ENCODE measurements at regions not wholly inside any gene's neighbourhood (a gene's known extent, or its start where the extent isn't known, plus 50 kb on each side); places are given as distances from the start of the nearest gene placed in this dataset.

GRCh38 chr19:30116530-30116929 is 174.5 kb downstream of the URI1 start:
- TF ChIP-seq, protein P1, sequence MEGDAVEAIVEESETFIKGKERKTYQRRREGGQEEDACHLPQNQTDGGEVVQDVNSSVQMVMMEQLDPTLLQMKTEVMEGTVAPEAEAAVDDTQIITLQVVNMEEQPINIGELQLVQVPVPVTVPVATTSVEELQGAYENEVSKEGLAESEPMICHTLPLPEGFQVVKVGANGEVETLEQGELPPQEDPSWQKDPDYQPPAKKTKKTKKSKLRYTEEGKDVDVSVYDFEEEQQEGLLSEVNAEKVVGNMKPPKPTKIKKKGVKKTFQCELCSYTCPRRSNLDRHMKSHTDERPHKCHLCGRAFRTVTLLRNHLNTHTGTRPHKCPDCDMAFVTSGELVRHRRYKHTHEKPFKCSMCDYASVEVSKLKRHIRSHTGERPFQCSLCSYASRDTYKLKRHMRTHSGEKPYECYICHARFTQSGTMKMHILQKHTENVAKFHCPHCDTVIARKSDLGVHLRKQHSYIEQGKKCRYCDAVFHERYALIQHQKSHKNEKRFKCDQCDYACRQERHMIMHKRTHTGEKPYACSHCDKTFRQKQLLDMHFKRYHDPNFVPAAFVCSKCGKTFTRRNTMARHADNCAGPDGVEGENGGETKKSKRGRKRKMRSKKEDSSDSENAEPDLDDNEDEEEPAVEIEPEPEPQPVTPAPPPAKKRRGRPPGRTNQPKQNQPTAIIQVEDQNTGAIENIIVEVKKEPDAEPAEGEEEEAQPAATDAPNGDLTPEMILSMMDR (conservative IDR thresholded peaks at IDR 0.05; ENCODE audit: low read depth, low read length): no peak
- TF ChIP-seq EZH2 (IDR thresholded peaks at IDR 0.05; ENCODE audit: borderline replicate concordance, low read depth, low read length, poor library complexity, severe bottlenecking): no peak
- Histone ChIP-seq H3K4me3 (ENCODE audit: low read depth, low read length, poor library complexity, severe bottlenecking) (no peak overlapping the region), H3K36me3 (ENCODE audit: insufficient read depth, low read length, poor library complexity, severe bottlenecking) (no peaks in the 10 kb centered on the region), H3K4me1 (ENCODE audit: insufficient read depth, low read length, poor library complexity, severe bottlenecking) (peaks cover 4% of the 10 kb centered on the region), H3K27me3 (replicated peaks; ENCODE audit: insufficient read depth, low read depth, low read length, poor library complexity) (no peaks in the 10 kb centered on the region), H3K27ac (ENCODE audit: low read depth, low read length, poor library complexity, severe bottlenecking) (no peak overlapping the region), H3K9me3 (ENCODE audit: low read depth, low read length, poor library complexity, severe bottlenecking) (no peaks in the 10 kb centered on the region)
- BruUV-seq (replicated peaks): no TSS peak
- DNase-seq (ENCODE audit: low spot score): no peak
- CTCF ChIA-PET: no interaction called here
- intact Hi-C loops (cut with micrococcal nuclease; ENCODE audit: unreplicated experiment): no loop called here
- POLR2A ChIA-PET (ENCODE audit: low non-redundant PET): no interaction called here

- Histone ChIP-seq H3K4me1 (ENCODE audit: insufficient read depth, low read length, poor library complexity, severe bottlenecking) (no peaks in the 10 kb centered on the region), H3K9me3 (ENCODE audit: low read depth, low read length, poor library complexity, severe bottlenecking) (no peaks in the 10 kb centered on the region), H3K4me3 (ENCODE audit: low read depth, low read length, poor library complexity, severe bottlenecking) (no peak overlapping the region), H3K36me3 (ENCODE audit: insufficient read depth, low read length, poor library complexity, severe bottlenecking) (no peaks in the 10 kb centered on the region), H3K27ac (ENCODE audit: low read depth, low read length, poor library complexity, severe bottlenecking) (no peak overlapping the region), H3K27me3 (replicated peaks; ENCODE audit: insufficient read depth, low read depth, low read length, poor library complexity) (no peaks in the 10 kb centered on the region)
- ChIA-PET CTCF (no interaction called here), POLR2A (ENCODE audit: low non-redundant PET) (no interaction called here)
- BruUV-seq (replicated peaks): no TSS peak
- intact Hi-C loops (cut with micrococcal nuclease; ENCODE audit: unreplicated experiment): no loop called here
- TF ChIP-seq EZH2 (IDR thresholded peaks at IDR 0.05; ENCODE audit: borderline replicate concordance, low read depth, low read length, poor library complexity, severe bottlenecking): no peak
- TF ChIP-seq, protein P1 (conservative IDR thresholded peaks at IDR 0.05; ENCODE audit: low read depth, low read length): no peak
- DNase-seq (ENCODE audit: low spot score): no peak
Observed at GRCh38 chr19:30116984-30117555, 175.0 kb downstream of the URI1 start.

GRCh38 chr19:30117636-30118145 is 175.7 kb downstream of the URI1 start:
- intact Hi-C loops (cut with micrococcal nuclease; ENCODE audit: unreplicated experiment): no loop called here
- ChIA-PET CTCF (no interaction called here), POLR2A (ENCODE audit: low non-redundant PET) (no interaction called here)
- no peak overlapping the region for H3K4me3 ChIP-seq (ENCODE audit: low read depth, low read length, poor library complexity, severe bottlenecking)
- DNase-seq (ENCODE audit: low spot score): no peak
- TF ChIP-seq EZH2 (IDR thresholded peaks at IDR 0.05; ENCODE audit: borderline replicate concordance, low read depth, low read length, poor library complexity, severe bottlenecking): no peak
- TF ChIP-seq, protein P1 (conservative IDR thresholded peaks at IDR 0.05; ENCODE audit: low read depth, low read length): no peak
- no TSS peak for BruUV-seq (replicated peaks)
- no peaks in the 10 kb centered on the region for H3K9me3 ChIP-seq (ENCODE audit: low read depth, low read length, poor library complexity, severe bottlenecking)
- no peaks in the 10 kb centered on the region for H3K36me3 ChIP-seq (ENCODE audit: insufficient read depth, low read length, poor library complexity, severe bottlenecking)
- H3K27me3 ChIP-seq (replicated peaks; ENCODE audit: insufficient read depth, low read depth, low read length, poor library complexity): no peaks in the 10 kb centered on the region
- no peaks in the 10 kb centered on the region for H3K4me1 ChIP-seq (ENCODE audit: insufficient read depth, low read length, poor library complexity, severe bottlenecking)
- H3K27ac ChIP-seq (ENCODE audit: low read depth, low read length, poor library complexity, severe bottlenecking): no peak overlapping the region
